ENCODE measurements at regions not wholly inside any gene's neighbourhood (a gene's known extent, or its start where the extent isn't known, plus 50 kb on each side); places are given as distances from the start of the nearest gene placed in this dataset.

DNA sequence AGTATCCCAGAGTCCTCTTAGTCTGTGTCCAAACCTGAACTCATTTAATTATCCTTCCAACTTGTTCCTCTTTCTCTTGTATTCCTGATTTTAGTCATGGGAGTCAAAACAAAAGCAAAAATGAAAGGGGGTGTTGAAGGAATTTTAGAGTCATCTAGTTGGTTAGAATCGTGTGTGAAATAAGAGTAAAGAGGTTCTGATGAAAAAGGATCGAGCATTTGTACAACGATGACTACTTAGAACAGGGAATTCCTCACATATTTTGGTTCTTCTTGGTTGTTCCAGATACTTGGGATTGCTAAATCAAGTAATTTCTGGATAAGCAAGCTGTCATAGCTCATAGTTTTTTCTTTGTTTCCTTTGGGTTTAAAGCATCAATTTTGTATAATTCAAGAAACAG is 194.4 kb downstream of the BCOR start:
- TF ChIP-seq, protein P1, sequence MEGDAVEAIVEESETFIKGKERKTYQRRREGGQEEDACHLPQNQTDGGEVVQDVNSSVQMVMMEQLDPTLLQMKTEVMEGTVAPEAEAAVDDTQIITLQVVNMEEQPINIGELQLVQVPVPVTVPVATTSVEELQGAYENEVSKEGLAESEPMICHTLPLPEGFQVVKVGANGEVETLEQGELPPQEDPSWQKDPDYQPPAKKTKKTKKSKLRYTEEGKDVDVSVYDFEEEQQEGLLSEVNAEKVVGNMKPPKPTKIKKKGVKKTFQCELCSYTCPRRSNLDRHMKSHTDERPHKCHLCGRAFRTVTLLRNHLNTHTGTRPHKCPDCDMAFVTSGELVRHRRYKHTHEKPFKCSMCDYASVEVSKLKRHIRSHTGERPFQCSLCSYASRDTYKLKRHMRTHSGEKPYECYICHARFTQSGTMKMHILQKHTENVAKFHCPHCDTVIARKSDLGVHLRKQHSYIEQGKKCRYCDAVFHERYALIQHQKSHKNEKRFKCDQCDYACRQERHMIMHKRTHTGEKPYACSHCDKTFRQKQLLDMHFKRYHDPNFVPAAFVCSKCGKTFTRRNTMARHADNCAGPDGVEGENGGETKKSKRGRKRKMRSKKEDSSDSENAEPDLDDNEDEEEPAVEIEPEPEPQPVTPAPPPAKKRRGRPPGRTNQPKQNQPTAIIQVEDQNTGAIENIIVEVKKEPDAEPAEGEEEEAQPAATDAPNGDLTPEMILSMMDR (IDR thresholded peaks at IDR 0.05): no peak
- TF ChIP-seq RCOR1 (IDR thresholded peaks at IDR 0.05; ENCODE audit: low read length) (no peak), RAD21 (IDR thresholded peaks at IDR 0.05; ENCODE audit: low read length) (no peak), TAF1 (IDR thresholded peaks at IDR 0.05; ENCODE audit: borderline replicate concordance, low read depth, low read length) (no peak), EZH2phosphoT487 (IDR thresholded peaks at IDR 0.05; ENCODE audit: borderline replicate concordance, low read depth) (no peak), GATA2 (CRISPR knock-in tag; IDR thresholded peaks at IDR 0.05) (no peak)
- TF ChIP-seq, protein P2, sequence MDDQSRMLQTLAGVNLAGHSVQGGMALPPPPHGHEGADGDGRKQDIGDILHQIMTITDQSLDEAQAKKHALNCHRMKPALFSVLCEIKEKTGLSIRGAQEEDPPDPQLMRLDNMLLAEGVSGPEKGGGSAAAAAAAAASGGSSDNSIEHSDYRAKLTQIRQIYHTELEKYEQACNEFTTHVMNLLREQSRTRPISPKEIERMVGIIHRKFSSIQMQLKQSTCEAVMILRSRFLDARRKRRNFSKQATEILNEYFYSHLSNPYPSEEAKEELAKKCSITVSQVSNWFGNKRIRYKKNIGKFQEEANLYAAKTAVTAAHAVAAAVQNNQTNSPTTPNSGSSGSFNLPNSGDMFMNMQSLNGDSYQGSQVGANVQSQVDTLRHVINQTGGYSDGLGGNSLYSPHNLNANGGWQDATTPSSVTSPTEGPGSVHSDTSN (IDR thresholded peaks at IDR 0.05): no peak
